Neural cell (in vitro differentiated cells): ENCODE measurements at regions not wholly inside any gene's neighbourhood (a gene's known extent, or its start where the extent isn't known, plus 50 kb on each side); places are given as distances from the start of the nearest gene placed in this dataset.

Experiments used
- H2AFZ ChIP-seq: fragments of 200-600, 300-800 bp; sonication (generic), shearing (Covaris generic); 2 replicates; pipeline ENCODE4 v1.6.0; 2014; ENCODE audit warnings: low read depth, mild to moderate bottlenecking, antibody characterized with exemption, low read length, moderate library complexity
- H3F3A ChIP-seq: fragments of 200-600 bp; shearing (Covaris generic); 2 replicates; pipeline ENCODE4 v1.6.1; 2016; ENCODE audit warnings: mild to moderate bottlenecking, moderate library complexity, mixed read lengths, antibody characterized with exemption, low read length; ENCODE audit not compliant: insufficient read depth, poor library complexity, severe bottlenecking
- H3K27ac ChIP-seq: fragments of 200-600, 300-800 bp; sonication (generic), shearing (Covaris generic); 2 replicates; pipeline ENCODE4 v1.5.1; 2014; ENCODE audit warnings: mild to moderate bottlenecking, low read length, moderate library complexity
- H3K27me3 ChIP-seq: fragments of 300-800, 200-600 bp; sonication (generic), shearing (Covaris generic); 2 replicates; pipeline ENCODE4 v1.6.0; 2014; ENCODE audit warnings: mild to moderate bottlenecking, low read depth, low read length, moderate library complexity; ENCODE audit not compliant: insufficient read depth
- H3K36me3 ChIP-seq: fragments of 300-800, 200-600 bp; sonication (generic), shearing (Covaris generic); 2 replicates; pipeline ENCODE4 v1.5.1; 2014; ENCODE audit warnings: mild to moderate bottlenecking, antibody characterized with exemption, low read length, moderate library complexity; ENCODE audit not compliant: insufficient read depth
- H3K4me2 ChIP-seq: fragments of 300-800, 200-600 bp; sonication (generic), shearing (Covaris generic); 2 replicates; pipeline ENCODE4 v1.6.0; 2014; ENCODE audit warnings: mild to moderate bottlenecking, low read length
- H3K4me3 ChIP-seq: fragments of 300-800, 200-600 bp; sonication (generic), shearing (Covaris generic); 2 replicates; pipeline ENCODE4 v1.5.1; 2014; ENCODE audit warnings: mild to moderate bottlenecking, low read length, moderate library complexity
- H3K79me2 ChIP-seq: fragments of 200-600 bp; shearing (Covaris generic); replicated peaks from 2 replicates; pipeline ENCODE4 v1.6.0; 2014; ENCODE audit warnings: mild to moderate bottlenecking, low read length, moderate library complexity; ENCODE audit not compliant: insufficient read depth
- H3K9ac ChIP-seq: fragments of 300-800, 200-600 bp; sonication (generic), shearing (Covaris generic); 2 replicates; pipeline ENCODE4 v1.6.1; 2016; ENCODE audit warnings: mild to moderate bottlenecking, low read length, mixed read lengths
- H3K9me2 ChIP-seq: fragments of 200-600 bp; shearing (Covaris generic); 2 replicates; pipeline ENCODE4 v1.6.1; 2016; ENCODE audit warnings: mild to moderate bottlenecking, low read length, mixed read lengths; ENCODE audit not compliant: insufficient read depth
- H3K9me3 ChIP-seq: fragments of 200-600, 300-800 bp; sonication (generic), shearing (Covaris generic); 2 replicates; pipeline ENCODE4 v1.6.1; 2016; ENCODE audit warnings: mild to moderate bottlenecking, mixed run types, low read length, moderate library complexity, mixed read lengths
- H4K20me1 ChIP-seq: fragments of 200-600 bp; shearing (Covaris generic); 2 replicates; pipeline ENCODE4 v1.6.1; 2016; ENCODE audit warnings: mild to moderate bottlenecking, mixed run types; ENCODE audit not compliant: insufficient read depth
- EP300 ChIP-seq: fragments of 450-650 bp; conservative IDR thresholded peaks from 2 replicates; pipeline ENCODE4 v1.6.1; 2014; ENCODE audit warnings: antibody characterized with exemption, mild to moderate bottlenecking, moderate library complexity; ENCODE audit not compliant: poor library complexity, severe bottlenecking
- EZH2 ChIP-seq: fragments of 200-600, 300-800 bp; shearing (Covaris generic), sonication (generic); IDR thresholded peaks from 2 replicates; pipeline ENCODE4 v1.6.1; 2014; ENCODE audit warnings: antibody characterized with exemption, low read length, borderline replicate concordance, mild to moderate bottlenecking; ENCODE audit not compliant: insufficient read depth, poor library complexity, severe bottlenecking
- MXI1 ChIP-seq: fragments of 450-650 bp; conservative IDR thresholded peaks from 2 replicates; pipeline ENCODE4 v1.6.1; 2014; ENCODE audit warnings: antibody characterized with exemption, mild to moderate bottlenecking; ENCODE audit not compliant: poor library complexity, severe bottlenecking
- POLR2AphosphoS5 ChIP-seq: IDR thresholded peaks from 2 replicates; pipeline ENCODE4 v1.6.1; 2012
- RAD21 ChIP-seq: fragments of 450-650 bp; conservative IDR thresholded peaks from 2 replicates; pipeline ENCODE4 v1.6.1; 2014; ENCODE audit warnings: antibody characterized with exemption, mild to moderate bottlenecking, moderate library complexity
- SMC3 ChIP-seq: fragments of 450-650 bp; conservative IDR thresholded peaks from 2 replicates; pipeline ENCODE4 v1.6.1; 2014; ENCODE audit warnings: antibody characterized with exemption, mild to moderate bottlenecking, moderate library complexity; ENCODE audit not compliant: poor library complexity
- TAF1 ChIP-seq: IDR thresholded peaks from 2 replicates; pipeline ENCODE4 v1.6.1; 2012; ENCODE audit warnings: low read depth
- TF ChIP-seq, protein P1 (sequence below): fragments of 450-650 bp; IDR thresholded peaks from 2 replicates; pipeline ENCODE4 v1.5.1; 2014; ENCODE audit warnings: antibody characterized with exemption, mild to moderate bottlenecking, moderate library complexity; ENCODE audit not compliant: poor library complexity, severe bottlenecking
- TF ChIP-seq, protein P2 (sequence below): IDR thresholded peaks from 2 replicates; pipeline ENCODE4 v1.6.1; 2012; ENCODE audit warnings: borderline replicate concordance

- no peaks in the 10 kb centered on the region for H3K9me2 ChIP-seq
- H3K27ac ChIP-seq = no peak overlapping the region
- H3K9ac ChIP-seq = no peak overlapping the region
- H2AFZ ChIP-seq = no peak overlapping the region
- no peaks in the 10 kb centered on the region for H3K79me2 ChIP-seq
- H3K4me3 ChIP-seq = no peak overlapping the region
- H3F3A ChIP-seq = no peaks in the 10 kb centered on the region
- no peak overlapping the region for H3K4me2 ChIP-seq
- H3K27me3 ChIP-seq = no peaks in the 10 kb centered on the region
- no peaks in the 10 kb centered on the region for H3K36me3 ChIP-seq
- no peaks in the 10 kb centered on the region for H3K9me3 ChIP-seq
- no peaks in the 10 kb centered on the region for H4K20me1 ChIP-seq
- TF ChIP-seq, protein P1, sequence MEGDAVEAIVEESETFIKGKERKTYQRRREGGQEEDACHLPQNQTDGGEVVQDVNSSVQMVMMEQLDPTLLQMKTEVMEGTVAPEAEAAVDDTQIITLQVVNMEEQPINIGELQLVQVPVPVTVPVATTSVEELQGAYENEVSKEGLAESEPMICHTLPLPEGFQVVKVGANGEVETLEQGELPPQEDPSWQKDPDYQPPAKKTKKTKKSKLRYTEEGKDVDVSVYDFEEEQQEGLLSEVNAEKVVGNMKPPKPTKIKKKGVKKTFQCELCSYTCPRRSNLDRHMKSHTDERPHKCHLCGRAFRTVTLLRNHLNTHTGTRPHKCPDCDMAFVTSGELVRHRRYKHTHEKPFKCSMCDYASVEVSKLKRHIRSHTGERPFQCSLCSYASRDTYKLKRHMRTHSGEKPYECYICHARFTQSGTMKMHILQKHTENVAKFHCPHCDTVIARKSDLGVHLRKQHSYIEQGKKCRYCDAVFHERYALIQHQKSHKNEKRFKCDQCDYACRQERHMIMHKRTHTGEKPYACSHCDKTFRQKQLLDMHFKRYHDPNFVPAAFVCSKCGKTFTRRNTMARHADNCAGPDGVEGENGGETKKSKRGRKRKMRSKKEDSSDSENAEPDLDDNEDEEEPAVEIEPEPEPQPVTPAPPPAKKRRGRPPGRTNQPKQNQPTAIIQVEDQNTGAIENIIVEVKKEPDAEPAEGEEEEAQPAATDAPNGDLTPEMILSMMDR = no peak
- TF ChIP-seq RAD21 (no peak), SMC3 (no peak), EZH2 (no peak), POLR2AphosphoS5 (no peak), EP300 (no peak), TAF1 (no peak)
Measured at GRCh38 chrX:131938749-131939148, 84.4 kb upstream of the STK26 start.

DNA sequence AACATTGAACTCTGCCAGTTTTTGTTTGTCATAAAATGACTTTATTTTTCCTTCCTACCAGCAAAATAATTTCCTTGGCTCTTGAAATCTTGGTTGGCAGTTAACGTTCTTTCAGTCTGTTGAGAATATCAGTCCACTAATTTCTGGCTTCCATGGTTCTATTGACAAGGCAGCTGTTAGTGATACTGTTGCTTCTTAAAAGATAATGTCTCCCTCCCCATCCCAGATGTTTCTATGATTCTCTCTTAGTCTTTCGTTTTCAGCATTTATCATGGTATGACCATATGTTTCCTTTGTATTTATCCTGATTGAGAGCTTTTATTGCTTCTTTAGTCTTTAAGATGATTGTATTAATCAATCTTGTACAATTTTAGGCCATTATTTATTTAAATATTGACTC lies 81.1 kb upstream of the STK26 start:
- no peak overlapping the region for H3K9ac ChIP-seq
- TF ChIP-seq EP300 = no peak
- TF ChIP-seq POLR2AphosphoS5 = no peak
- no peak for TF ChIP-seq MXI1
- TF ChIP-seq, protein P1 = no peak
- TF ChIP-seq SMC3 = no peak
- no peak for TF ChIP-seq EZH2
- TF ChIP-seq, protein P2, sequence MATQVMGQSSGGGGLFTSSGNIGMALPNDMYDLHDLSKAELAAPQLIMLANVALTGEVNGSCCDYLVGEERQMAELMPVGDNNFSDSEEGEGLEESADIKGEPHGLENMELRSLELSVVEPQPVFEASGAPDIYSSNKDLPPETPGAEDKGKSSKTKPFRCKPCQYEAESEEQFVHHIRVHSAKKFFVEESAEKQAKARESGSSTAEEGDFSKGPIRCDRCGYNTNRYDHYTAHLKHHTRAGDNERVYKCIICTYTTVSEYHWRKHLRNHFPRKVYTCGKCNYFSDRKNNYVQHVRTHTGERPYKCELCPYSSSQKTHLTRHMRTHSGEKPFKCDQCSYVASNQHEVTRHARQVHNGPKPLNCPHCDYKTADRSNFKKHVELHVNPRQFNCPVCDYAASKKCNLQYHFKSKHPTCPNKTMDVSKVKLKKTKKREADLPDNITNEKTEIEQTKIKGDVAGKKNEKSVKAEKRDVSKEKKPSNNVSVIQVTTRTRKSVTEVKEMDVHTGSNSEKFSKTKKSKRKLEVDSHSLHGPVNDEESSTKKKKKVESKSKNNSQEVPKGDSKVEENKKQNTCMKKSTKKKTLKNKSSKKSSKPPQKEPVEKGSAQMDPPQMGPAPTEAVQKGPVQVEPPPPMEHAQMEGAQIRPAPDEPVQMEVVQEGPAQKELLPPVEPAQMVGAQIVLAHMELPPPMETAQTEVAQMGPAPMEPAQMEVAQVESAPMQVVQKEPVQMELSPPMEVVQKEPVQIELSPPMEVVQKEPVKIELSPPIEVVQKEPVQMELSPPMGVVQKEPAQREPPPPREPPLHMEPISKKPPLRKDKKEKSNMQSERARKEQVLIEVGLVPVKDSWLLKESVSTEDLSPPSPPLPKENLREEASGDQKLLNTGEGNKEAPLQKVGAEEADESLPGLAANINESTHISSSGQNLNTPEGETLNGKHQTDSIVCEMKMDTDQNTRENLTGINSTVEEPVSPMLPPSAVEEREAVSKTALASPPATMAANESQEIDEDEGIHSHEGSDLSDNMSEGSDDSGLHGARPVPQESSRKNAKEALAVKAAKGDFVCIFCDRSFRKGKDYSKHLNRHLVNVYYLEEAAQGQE = no peak
- no peak for TF ChIP-seq TAF1
- TF ChIP-seq RAD21 = no peak
- no peak overlapping the region for H2AFZ ChIP-seq
- H3K79me2 ChIP-seq = no peaks in the 10 kb centered on the region
- H3K36me3 ChIP-seq = no peaks in the 10 kb centered on the region
- no peaks in the 10 kb centered on the region for H3F3A ChIP-seq
- H4K20me1 ChIP-seq = no peaks in the 10 kb centered on the region
- H3K4me3 ChIP-seq = no peak overlapping the region
- H3K27ac ChIP-seq = no peak overlapping the region
- no peaks in the 10 kb centered on the region for H3K9me3 ChIP-seq
- H3K4me2 ChIP-seq = no peak overlapping the region
- H3K9me2 ChIP-seq = no peaks in the 10 kb centered on the region
- H3K27me3 ChIP-seq = no peaks in the 10 kb centered on the region
